GM19455 (cell line): ENCODE measurements at regions not wholly inside any gene's neighbourhood (a gene's known extent, or its start where the extent isn't known, plus 50 kb on each side); places are given as distances from the start of the nearest gene placed in this dataset.

Source experiments
- ATAC-seq: cut with Tn5 transposase; IDR thresholded peaks from one replicate; pipeline ENCODE4 v1.9.1; 2021; ENCODE audit not compliant: unreplicated experiment

DNA sequence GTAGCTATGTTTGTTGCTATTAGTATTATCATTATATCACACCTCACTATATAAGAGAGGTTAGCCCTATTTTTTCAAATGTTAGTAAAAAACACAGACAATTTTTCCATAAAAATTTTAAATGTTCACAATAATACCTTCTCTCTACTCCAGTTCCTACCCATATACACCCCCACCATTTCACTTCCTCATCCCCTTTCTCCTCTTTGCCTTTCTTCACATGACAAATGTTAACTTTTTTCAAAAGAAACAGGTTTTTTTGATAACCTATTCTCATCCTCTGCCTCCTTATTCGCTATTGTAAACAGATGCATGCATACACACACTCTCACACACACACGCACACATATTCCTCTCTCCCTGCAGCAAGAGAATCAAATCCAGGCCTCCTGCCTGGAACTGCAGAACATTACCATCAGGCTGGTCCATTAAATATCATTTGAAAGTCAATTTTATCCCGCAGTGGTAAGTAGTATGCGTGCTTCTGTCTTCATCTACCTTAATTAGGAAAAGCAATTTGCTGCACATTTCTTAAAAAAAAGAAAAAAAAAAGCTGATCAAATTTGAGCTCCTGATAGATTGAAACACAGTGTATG, 55.5 kb downstream of the MID1IP1 start:
- ATAC-seq, result no peak

DNA sequence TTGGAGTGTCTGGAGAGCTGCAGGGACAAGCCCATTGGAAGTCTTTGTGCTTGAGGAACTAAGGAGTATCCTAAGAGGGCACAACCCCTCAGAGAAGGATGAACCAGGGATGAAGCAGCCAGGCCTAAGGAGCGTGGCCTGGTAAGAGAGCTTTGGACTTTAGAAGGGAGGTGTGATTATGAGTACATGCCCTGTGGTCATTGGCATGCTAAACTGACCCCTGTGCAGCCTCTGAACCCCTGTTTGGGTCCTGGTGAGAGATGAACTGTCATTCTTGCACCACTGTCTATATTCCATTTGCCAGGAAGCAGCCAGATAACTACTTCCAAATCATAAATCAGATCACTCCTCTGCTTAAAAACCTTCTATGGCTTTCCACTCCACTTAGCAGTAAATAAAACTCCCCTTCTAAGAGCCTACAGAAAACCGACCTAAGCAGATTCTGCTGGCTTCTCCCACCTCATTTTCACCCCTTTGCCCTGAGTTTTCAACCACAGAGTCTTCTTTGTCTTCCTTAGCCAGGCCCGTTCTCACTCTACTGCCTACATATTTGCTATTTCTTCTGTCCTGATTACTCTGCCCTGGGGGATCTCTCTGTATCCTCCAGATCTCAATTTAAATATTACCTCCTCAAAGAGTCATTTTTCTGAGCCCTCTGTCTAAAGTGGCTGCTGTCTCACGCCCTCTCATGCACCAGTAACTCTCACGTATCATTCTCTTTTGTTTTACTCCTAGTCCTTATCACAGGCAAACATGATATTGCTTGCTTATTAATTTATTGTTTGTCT, 56.7 kb downstream of the MID1IP1 start:
- no peak for ATAC-seq

GRCh38 chrX:38859602-38860001, 58.3 kb downstream of the MID1IP1 start:
- no peak for ATAC-seq

DNA sequence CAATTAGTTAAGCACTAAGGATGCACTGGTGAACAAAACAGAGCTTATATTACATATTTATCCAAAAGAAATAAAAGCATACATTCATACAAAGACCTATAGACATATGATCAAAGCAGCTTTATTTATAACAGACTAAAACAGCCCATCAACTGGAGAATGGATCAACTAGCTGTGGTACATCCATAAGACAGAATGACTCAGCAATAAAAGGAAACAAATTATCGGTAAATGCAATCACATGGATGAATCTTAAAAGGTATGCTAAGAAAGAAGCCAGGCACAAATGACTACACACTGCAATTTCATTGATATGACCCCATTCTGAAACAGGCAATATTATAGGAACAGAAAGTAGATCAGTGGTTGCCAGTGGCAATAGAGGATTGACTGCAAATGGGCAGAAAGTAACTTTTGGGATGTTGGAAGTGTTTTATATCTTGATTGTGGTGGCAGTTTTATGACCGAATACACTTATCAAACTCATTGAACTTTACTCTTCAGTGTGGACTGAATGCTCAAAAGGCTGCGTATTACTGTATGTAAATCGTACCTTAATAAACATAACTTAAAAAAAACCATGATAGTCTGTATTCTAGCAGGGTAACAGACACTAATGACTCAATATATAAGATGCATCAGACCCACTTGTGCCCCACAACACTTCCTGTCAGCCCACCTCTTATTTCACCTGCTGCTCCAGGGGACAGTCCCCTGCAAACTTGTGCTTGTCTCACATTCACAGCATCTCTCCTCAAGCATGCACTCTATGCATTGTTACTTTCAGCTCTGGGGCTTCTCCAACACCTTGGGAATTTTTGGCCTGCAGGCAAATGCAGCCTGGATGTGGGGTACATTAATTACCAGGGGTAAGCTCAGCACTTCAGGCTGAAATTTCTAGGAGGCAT, 59.1 kb downstream of the MID1IP1 start:
- ATAC-seq, result no peak

GRCh38 chrX:38861489-38861888, 60.2 kb downstream of the MID1IP1 start:
- no peak for ATAC-seq

GRCh38 chrX:38862100-38862499, 60.8 kb downstream of the MID1IP1 start:
- no peak for ATAC-seq

GRCh38 chrX:38864165-38864564, 62.9 kb downstream of the MID1IP1 start:
- ATAC-seq, result no peak

DNA sequence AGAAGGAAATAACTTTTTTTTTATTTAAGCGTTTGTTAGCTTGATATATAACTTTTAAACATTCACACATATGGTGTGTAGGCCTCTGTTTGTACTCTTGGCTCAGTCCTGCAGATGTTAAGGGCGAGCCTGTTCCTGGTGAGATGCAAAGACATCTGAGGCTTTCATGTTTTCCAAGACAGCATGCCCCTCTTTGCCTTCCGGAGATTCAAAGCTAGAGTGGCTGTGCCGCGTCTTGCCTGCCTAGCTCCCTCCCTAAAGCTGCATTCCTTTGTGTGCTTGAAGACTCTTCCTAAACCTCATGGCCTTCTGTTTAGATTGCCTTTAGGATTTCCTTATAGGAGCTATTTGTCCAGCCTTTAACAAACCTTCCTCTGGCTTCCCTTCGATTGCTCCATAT, 67.1 kb downstream of the MID1IP1 start:
- ATAC-seq, result no peak

DNA sequence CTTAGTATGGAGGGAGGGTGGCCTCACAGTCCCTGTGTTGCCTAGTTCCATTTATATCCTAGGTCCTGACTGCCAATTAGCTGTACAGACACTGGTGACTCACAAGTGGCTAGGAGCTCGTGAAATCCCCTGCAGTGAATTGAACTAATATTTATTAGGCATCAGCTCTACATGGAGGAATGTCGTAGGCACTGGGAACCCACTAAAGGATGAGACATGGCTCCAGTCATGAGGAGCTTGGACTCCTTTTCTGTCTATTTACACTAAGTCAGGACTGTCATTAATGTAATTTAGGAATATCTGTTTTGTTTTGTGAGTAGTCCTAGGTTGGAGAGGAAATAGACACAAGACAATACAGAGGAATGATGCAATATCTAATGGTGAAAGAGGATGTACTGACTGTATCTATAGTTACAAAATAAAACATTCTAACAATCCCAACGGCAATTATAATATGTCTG, 67.7 kb downstream of the MID1IP1 start:
- ATAC-seq, result no peak

DNA sequence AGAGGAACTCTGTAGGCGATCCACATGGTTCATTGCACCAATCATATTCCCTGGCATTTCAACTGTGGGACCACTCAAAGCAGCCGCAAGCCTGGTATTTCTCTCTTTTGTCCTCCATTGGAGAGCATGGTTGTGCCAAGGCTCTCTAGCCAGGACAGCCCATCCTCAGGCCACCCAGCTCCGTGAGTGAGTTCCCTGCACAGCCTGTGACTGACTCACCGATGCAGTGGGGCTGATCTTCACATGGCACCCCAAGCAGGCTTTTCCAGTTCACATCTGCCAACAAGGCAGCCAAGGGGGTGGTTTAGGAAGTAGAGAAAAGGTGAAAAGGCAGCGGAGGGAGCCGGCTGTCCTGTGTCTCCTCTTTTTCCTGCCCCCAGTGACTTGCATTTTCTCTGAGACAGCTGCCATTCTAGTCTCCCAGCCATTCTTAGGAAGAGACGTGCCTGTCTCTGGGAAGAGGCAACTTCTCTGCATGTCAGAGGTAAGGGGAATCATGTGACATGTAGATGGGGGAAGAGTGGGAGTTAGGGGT, 69.2 kb downstream of the MID1IP1 start:
- no peak for ATAC-seq

DNA sequence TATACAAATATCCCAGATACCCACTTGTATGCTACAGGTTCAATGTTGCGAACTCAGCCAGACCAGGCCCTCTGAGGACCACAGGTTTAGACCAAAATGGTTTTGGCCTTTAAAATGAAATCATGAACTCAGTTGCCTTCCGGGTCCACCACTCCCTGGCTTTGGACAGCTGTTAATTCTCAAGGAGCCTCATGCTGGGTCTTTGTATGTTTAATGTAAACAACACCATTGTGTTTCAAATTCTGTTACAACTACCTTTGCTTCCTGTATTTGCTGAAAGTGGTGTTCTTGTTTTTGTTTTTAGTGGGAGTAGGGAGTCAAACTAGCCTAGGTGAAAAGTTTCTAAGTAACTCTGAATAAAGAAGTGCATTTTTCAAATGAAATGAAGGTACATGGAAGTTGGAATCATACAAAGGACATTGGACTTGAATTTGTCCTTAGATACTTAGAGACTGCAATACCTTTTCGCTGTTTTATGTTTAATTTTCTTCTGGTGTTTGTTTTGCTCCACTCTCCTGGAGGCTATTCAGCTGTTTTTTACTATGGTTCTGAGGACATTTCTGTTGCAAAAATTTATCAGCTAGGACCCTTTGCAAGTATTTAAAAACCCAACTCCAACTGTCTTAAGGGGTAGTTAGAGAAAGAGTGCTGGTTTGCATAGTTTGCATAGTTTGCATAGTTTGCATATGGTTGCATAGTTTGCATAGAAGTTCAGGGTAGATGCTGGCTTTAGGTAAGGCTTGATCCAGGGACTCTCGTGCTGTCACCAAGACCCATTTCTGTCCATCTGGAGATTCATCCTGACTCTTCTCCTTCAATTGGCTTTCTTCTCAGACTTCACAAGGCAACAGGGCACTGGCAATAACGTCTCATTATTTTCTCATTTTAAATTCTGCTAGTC, 70.1 kb downstream of the MID1IP1 start:
- no peak for ATAC-seq

DNA sequence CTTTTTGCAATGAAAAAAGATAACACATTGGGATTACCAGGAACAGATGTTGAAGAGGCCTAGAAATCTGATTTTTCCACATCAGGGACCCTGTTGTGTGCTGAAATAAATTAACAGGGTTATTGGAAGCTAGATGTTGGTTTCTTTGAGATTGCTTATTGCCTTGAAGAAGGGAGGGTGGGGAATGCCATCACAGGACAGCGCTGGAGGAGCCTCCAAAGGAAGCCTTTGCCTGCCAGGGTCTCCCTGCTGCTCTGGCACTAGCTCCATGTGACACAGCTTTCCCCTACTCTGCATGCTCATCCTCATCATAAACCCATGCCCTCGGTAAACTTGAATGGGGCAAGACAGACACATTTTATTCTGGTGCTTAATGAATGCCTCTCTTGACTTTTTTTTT, 76.1 kb downstream of the MID1IP1 start:
- no peak for ATAC-seq

DNA sequence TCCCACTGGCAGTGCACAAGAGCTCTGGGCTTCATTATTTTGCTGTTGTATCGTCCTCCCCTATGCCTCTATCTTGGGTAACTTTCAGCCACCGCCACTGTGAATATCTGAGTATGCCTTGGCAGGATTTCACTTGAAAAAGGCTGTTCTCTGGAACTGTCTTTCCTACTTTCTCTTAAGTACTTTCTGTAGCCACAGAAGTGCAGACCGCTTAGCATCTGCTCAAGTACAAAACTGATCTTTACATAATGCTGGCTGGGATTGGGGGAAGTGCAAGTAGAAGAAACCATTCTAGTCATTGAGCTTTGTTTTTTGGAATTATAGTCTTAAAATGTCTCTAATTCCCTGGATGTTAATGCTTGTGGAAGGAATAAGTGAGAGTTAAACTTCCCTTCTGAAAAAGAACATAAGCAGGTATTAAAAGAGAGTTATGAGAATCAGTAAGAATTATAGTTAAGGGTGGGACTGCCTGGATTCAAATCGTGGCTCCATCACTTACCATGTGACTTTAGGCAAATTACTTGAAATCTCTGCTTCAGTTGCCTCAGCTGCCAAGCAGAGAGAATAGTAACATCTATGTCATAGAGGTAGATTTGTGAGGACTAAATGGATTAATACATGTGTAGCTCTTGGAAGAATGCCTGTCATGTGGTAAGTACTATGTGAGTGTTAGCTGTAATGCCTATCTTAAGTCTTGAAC, 77.5 kb downstream of the MID1IP1 start:
- ATAC-seq, result no peak

DNA sequence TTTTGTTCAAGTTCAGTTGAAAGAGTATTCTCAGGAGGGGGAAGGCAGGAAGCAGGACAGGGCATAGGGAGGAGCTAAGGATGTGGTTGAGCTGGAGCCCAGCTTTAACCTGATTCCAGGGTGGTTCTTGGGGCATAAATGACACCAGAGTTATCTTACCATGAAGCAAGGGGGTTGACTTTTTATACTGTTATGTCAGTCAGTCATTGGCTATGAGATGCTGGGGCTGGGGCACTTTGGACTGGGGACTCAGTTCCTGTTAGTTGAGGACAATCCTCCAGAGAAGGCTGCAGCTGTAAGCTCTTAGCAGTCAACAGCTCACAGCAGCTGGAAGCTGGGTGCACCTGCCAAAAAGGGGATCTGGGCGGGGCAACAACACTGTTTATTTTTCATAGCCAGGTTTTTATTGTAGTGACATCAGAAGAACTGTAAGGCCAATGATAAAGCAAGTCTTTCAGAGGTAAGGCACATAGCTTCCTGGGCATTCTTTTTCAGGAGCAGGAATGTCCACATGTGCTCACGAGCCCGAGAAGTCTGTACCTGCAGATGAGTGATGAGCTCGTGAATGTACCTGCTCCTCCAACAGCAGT, 78.5 kb downstream of the MID1IP1 start:
- no peak for ATAC-seq

DNA sequence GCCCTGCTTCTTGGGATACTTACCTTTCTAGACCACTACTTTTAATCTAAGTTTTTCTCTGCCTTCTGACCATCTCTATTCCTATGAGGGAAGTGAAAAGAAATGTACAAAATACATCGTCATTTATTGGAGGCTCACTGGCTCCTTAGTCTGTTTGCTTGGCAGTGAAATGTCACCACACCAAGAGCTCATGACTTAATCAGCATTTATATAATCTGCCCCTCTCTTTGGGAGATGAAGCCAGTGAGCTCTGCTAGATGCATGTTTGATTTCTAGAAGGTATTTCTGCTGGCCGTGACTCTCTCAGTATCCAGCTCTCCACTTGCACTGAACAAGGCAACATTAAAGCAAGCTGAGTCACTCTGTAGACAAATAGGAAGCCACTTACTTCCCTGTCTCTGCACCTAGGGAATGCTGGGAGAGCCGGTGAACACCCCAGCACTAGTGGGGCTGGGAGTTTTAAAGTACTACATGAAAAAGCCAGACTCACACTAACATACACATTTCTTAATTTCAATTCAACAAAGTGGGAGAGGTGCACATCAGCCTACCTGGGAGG, 79.1 kb downstream of the MID1IP1 start:
- ATAC-seq, result no peak

DNA sequence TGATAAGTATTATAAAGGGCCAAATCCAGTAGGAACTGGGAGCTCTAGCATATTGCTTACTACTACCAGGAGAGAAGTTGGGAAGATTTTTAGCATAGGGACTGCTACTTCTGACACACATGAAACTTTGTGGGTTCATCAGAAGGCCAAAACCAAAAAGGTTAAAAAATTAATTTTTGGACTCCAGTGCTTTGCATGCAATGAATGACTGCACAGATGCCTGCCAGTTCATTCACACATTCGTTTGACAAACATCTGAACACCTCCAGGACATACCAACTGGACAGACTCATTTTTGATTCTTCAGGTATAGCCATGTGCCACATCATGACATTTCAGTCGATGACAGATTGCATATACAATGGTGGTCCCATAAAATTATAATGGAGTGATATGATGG, 79.8 kb downstream of the MID1IP1 start:
- no peak for ATAC-seq

DNA sequence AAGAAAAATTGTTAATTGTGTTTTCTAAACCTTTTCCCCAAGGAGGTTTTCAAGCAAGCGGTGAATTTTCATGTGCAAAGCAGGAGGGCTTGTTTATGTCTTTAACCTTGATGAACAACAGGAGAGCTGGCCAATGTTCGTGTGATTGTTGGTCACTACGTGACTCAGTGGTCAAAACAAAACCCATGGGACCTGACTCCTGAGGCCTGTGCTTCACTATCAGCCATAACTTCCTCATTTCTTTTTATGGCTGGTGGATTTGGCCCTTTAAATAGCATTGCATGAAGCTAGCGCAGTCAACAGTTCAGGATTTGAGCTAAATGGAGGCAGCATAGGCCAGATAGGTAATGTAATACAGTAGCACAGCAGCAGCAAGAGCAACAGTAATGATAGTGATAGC, 80.5 kb downstream of the MID1IP1 start:
- ATAC-seq, result no peak

GRCh38 chrX:38882894-38883626, 81.8 kb downstream of the MID1IP1 start:
- no peak for ATAC-seq
